SU-DHL-6 (cell line): ENCODE measurements at regions not wholly inside any gene's neighbourhood (a gene's known extent, or its start where the extent isn't known, plus 50 kb on each side); places are given as distances from the start of the nearest gene placed in this dataset.

Source experiments
- H2AFZ ChIP-seq: fragments of 200-600 bp; sonication (generic); 2 replicates; pipeline ENCODE4 v1.6.1; 2014; ENCODE audit warnings: low read depth, mild to moderate bottlenecking, moderate library complexity, mixed read lengths, antibody characterized with exemption, low read length; ENCODE audit not compliant: severe bottlenecking
- H3F3A ChIP-seq: fragments of 200-600 bp; shearing (Covaris generic); 2 replicates; pipeline ENCODE4 v1.6.0; 2016; ENCODE audit warnings: antibody characterized with exemption, mild to moderate bottlenecking; ENCODE audit not compliant: insufficient read depth
- H3K27ac ChIP-seq: fragments of 200-600 bp; sonication (generic); 2 replicates; pipeline ENCODE4 v1.5.1; 2016; ENCODE audit warnings: low read depth, mild to moderate bottlenecking, low read length, moderate library complexity, mixed read lengths
- H3K27me3 ChIP-seq: fragments of 200-600 bp; sonication (generic), shearing (Covaris generic); 2 replicates; pipeline ENCODE4 v1.6.0; 2014; ENCODE audit warnings: mild to moderate bottlenecking, low read length
- H3K36me3 ChIP-seq: fragments of 200-600 bp; sonication (generic); 2 replicates; pipeline ENCODE4 v1.6.1; 2014; ENCODE audit warnings: mild to moderate bottlenecking, low read length, mixed read lengths
- H3K4me2 ChIP-seq: fragments of 300-600, 200-600 bp; shearing (Covaris generic), sonication (generic); 2 replicates; pipeline ENCODE4 v1.6.0; 2014; ENCODE audit warnings: low read length, low read depth, mild to moderate bottlenecking; ENCODE audit not compliant: poor library complexity, severe bottlenecking
- H3K4me3 ChIP-seq: fragments of 200-600 bp; sonication (generic); 2 replicates; pipeline ENCODE4 v1.5.1; 2014; ENCODE audit warnings: antibody characterized with exemption, low read length, mild to moderate bottlenecking, mixed read lengths; ENCODE audit not compliant: insufficient read depth, poor library complexity, severe bottlenecking
- H3K79me2 ChIP-seq: fragments of 200-600 bp; sonication (generic); 2 replicates; pipeline ENCODE4 v1.6.1; 2014; ENCODE audit warnings: mild to moderate bottlenecking, low read length, moderate library complexity; ENCODE audit not compliant: insufficient read depth
- H3K9ac ChIP-seq: fragments of 200-600 bp; sonication (generic); 2 replicates; pipeline ENCODE4 v1.7.0; 2014; ENCODE audit warnings: mild to moderate bottlenecking, low read length
- H3K9me2 ChIP-seq: fragments of 200-600 bp; sonication (generic); replicated peaks from 2 replicates; pipeline ENCODE4 v1.6.1; 2014; ENCODE audit warnings: low read length; ENCODE audit not compliant: insufficient read depth
- H3K9me3 ChIP-seq: fragments of 200-600 bp; sonication (generic); 2 replicates; pipeline ENCODE4 v1.6.1; 2014; ENCODE audit warnings: low read length, mixed read lengths; ENCODE audit not compliant: insufficient read depth
- H4K20me1 ChIP-seq: fragments of 200-600 bp; sonication (generic); 2 replicates; pipeline ENCODE4 v1.6.1; 2014; ENCODE audit warnings: low read depth, mild to moderate bottlenecking, antibody characterized with exemption, low read length, moderate library complexity, mixed read lengths
- CTCF ChIP-seq: fragments of 200-600 bp; sonication (generic); IDR thresholded peaks from one replicate; pipeline ENCODE4 v1.5.1; 2017; ENCODE audit warnings: antibody characterized with exemption, mild to moderate bottlenecking, low read length, moderate library complexity; ENCODE audit not compliant: insufficient read depth, poor library complexity, severe bottlenecking
- EZH2phosphoT487 ChIP-seq: fragments of 200-600 bp; sonication (generic), shearing (Covaris generic); conservative IDR thresholded peaks from 2 replicates; pipeline ENCODE4 v1.6.1; 2018; ENCODE audit warnings: mild to moderate bottlenecking, antibody characterized with exemption, low read length, moderate library complexity, mixed read lengths

- H3K27me3 ChIP-seq = no peaks in the 10 kb centered on the region
- no peak overlapping the region for H3K4me2 ChIP-seq
- no peaks in the 10 kb centered on the region for H3F3A ChIP-seq
- H2AFZ ChIP-seq = no peak overlapping the region
- H3K4me3 ChIP-seq = no peak overlapping the region
- TF ChIP-seq EZH2phosphoT487 = no peak
- TF ChIP-seq CTCF = no peak
- no peak overlapping the region for H3K9ac ChIP-seq
- H3K27ac ChIP-seq = no peak overlapping the region
- no peaks in the 10 kb centered on the region for H4K20me1 ChIP-seq
- no peaks in the 10 kb centered on the region for H3K36me3 ChIP-seq
- H3K9me3 ChIP-seq = no peaks in the 10 kb centered on the region
- H3K79me2 ChIP-seq = no peaks in the 10 kb centered on the region
- H3K9me2 ChIP-seq = no peaks in the 10 kb centered on the region
These were observed 435.2 kb downstream of the GBE1 start for GRCh38 chr3:81326245-81326644.

GRCh38 chr3:81320862-81321261, 440.6 kb downstream of the GBE1 start:
- H3K36me3 ChIP-seq = no peaks in the 10 kb centered on the region
- no peak overlapping the region for H3K4me3 ChIP-seq
- no peak overlapping the region for H3K9ac ChIP-seq
- H3K4me2 ChIP-seq = no peak overlapping the region
- no peak overlapping the region for H2AFZ ChIP-seq
- H3K27me3 ChIP-seq = no peaks in the 10 kb centered on the region
- H3K9me3 ChIP-seq = no peaks in the 10 kb centered on the region
- no peaks in the 10 kb centered on the region for H3K79me2 ChIP-seq
- no peak overlapping the region for H3K27ac ChIP-seq
- no peaks in the 10 kb centered on the region for H4K20me1 ChIP-seq
- H3K9me2 ChIP-seq = no peaks in the 10 kb centered on the region
- H3F3A ChIP-seq = no peaks in the 10 kb centered on the region
- TF ChIP-seq CTCF (no peak), EZH2phosphoT487 (no peak)

- no peak for TF ChIP-seq EZH2phosphoT487
- no peak for TF ChIP-seq CTCF
These were observed 446.4 kb downstream of the GBE1 start for GRCh38 chr3:81315030-81315429.

GRCh38 chr3:81311321-81311720, 450.1 kb downstream of the GBE1 start:
- Histone ChIP-seq H3K9me3 (no peaks in the 10 kb centered on the region), H3K9me2 (no peaks in the 10 kb centered on the region), H3K4me3 (no peak overlapping the region), H3K27me3 (no peaks in the 10 kb centered on the region), H3K79me2 (no peaks in the 10 kb centered on the region), H3K4me2 (no peak overlapping the region), H3K27ac (no peak overlapping the region), H4K20me1 (no peaks in the 10 kb centered on the region), H3K9ac (no peak overlapping the region), H3K36me3 (no peaks in the 10 kb centered on the region), H2AFZ (no peak overlapping the region), H3F3A (no peaks in the 10 kb centered on the region)
- no peak for TF ChIP-seq EZH2phosphoT487

More at GRCh38 chr3:81315030-81315429, 446.4 kb downstream of the GBE1 start:
- H3K27me3 ChIP-seq = no peaks in the 10 kb centered on the region
- no peaks in the 10 kb centered on the region for H3F3A ChIP-seq
- H3K27ac ChIP-seq = no peak overlapping the region
- H3K4me2 ChIP-seq = no peak overlapping the region
- no peak overlapping the region for H2AFZ ChIP-seq
- no peaks in the 10 kb centered on the region for H4K20me1 ChIP-seq
- no peaks in the 10 kb centered on the region for H3K9me2 ChIP-seq
- H3K79me2 ChIP-seq = no peaks in the 10 kb centered on the region
- H3K4me3 ChIP-seq = no peak overlapping the region
- no peaks in the 10 kb centered on the region for H3K9me3 ChIP-seq
- no peak overlapping the region for H3K9ac ChIP-seq
- H3K36me3 ChIP-seq = no peaks in the 10 kb centered on the region
